ENCODE measurements at regions not wholly inside any gene's neighbourhood (a gene's known extent, or its start where the extent isn't known, plus 50 kb on each side); places are given as distances from the start of the nearest gene placed in this dataset.

- DNase-seq (ENCODE audit: low read depth): no peak
These were observed 422.1 kb downstream of the FGF9 start for GRCh38 chr13:22092791-22093560.

- no peak for DNase-seq (ENCODE audit: low read depth)
These were observed 424.9 kb downstream of the FGF9 start for GRCh38 chr13:22095794-22096193.

- DNase-seq (ENCODE audit: low read depth): no peak
These were observed 428.7 kb downstream of the FGF9 start for GRCh38 chr13:22099585-22099984.

GRCh38 chr13:22102271-22102670, 431.4 kb downstream of the FGF9 start:
- no peak for DNase-seq (ENCODE audit: low read depth)

- DNase-seq (ENCODE audit: low read depth): no peak
These were observed 432.5 kb downstream of the FGF9 start for GRCh38 chr13:22103046-22104027.

- DNase-seq (ENCODE audit: low read depth): no peak
These were observed 435.2 kb downstream of the FGF9 start for GRCh38 chr13:22106058-22106457.

- DNase-seq (ENCODE audit: low read depth): no peak
These were observed 436.7 kb downstream of the FGF9 start for GRCh38 chr13:22107549-22107948.

- DNase-seq (ENCODE audit: low read depth): no peak
These were observed 437.5 kb downstream of the FGF9 start for GRCh38 chr13:22108283-22108942.

GRCh38 chr13:22108979-22109378, 438.1 kb downstream of the FGF9 start:
- no peak for DNase-seq (ENCODE audit: low read depth)

GRCh38 chr13:22110368-22110767, 439.5 kb downstream of the FGF9 start:
- no peak for DNase-seq (ENCODE audit: low read depth)

- no peak for DNase-seq (ENCODE audit: low read depth)
These were observed 440.4 kb downstream of the FGF9 start for GRCh38 chr13:22111152-22111783.

GRCh38 chr13:22111961-22112360, 441.1 kb downstream of the FGF9 start:
- no peak for DNase-seq (ENCODE audit: low read depth)

- DNase-seq (ENCODE audit: low read depth): no peak
These were observed 442.3 kb downstream of the FGF9 start for GRCh38 chr13:22112956-22113745.

GRCh38 chr13:22114630-22115311, 443.9 kb downstream of the FGF9 start:
- no peak for DNase-seq (ENCODE audit: low read depth)

- DNase-seq (ENCODE audit: low read depth): no peak
These were observed 447.3 kb downstream of the FGF9 start for GRCh38 chr13:22118158-22118557.

GRCh38 chr13:22120646-22121045, 449.8 kb downstream of the FGF9 start:
- no peak for DNase-seq (ENCODE audit: low read depth)

GRCh38 chr13:22121146-22121739, 450.4 kb downstream of the FGF9 start:
- no peak for DNase-seq (ENCODE audit: low read depth)

GRCh38 chr13:22126433-22127021, 455.7 kb downstream of the FGF9 start:
- no peak for DNase-seq (ENCODE audit: low read depth)

- DNase-seq (ENCODE audit: low read depth): no peak
These were observed 456.6 kb downstream of the FGF9 start for GRCh38 chr13:22127277-22128164.
